Activated CD8-positive, alpha-beta T cell treated with anti-CD3 and anti-CD28 coated beads for 36 hours (primary cell): ENCODE measurements at regions not wholly inside any gene's neighbourhood (a gene's known extent, or its start where the extent isn't known, plus 50 kb on each side); places are given as distances from the start of the nearest gene placed in this dataset.

Experiments
- ATAC-seq: fragments of 200-7000 bp; cut with Tn5 transposase; one replicate; pipeline ENCODE4 v1.10.0; 2021; ENCODE audit warnings: mild to moderate bottlenecking, moderate library complexity
- CTCF ChIA-PET: fragments of 350-600 bp; sonication (Branson Sonifier 250); formaldehyde crosslinking; loops from one replicate; lab custom pipeline; 2021; ENCODE audit warnings: antibody characterized with exemption; lab: Charles Lee
- POLR2A ChIA-PET: fragments of 350-600 bp; sonication (Branson Sonifier 250); formaldehyde crosslinking; loops from one replicate; lab custom pipeline; 2021; ENCODE audit warnings: antibody characterized with exemption; lab: Charles Lee
- DNase-seq: peaks from one replicate; pipeline ENCODE4 v3.0.0-alpha.2; 2020
- H3K27ac Mint-ChIP-seq: one replicate; pipeline ENCODE4 v1.8.0; 2021; ENCODE audit warnings: mild to moderate bottlenecking, mixed read lengths
- H3K27me3 Mint-ChIP-seq: one replicate; pipeline ENCODE4 v1.8.0; 2021; ENCODE audit warnings: mixed read lengths
- H3K36me3 Mint-ChIP-seq: one replicate; pipeline ENCODE4 v1.8.0; 2021; ENCODE audit warnings: low read depth, mixed read lengths
- H3K4me1 Mint-ChIP-seq: one replicate; pipeline ENCODE4 v1.8.0; 2021; ENCODE audit warnings: low read depth, mixed read lengths
- H3K4me3 Mint-ChIP-seq: one replicate; pipeline ENCODE4 v1.8.0; 2021; ENCODE audit warnings: mild to moderate bottlenecking, moderate library complexity, mixed read lengths
- H3K9me3 Mint-ChIP-seq: one replicate; pipeline ENCODE4 v1.8.0; 2021; ENCODE audit warnings: mixed read lengths
- intact Hi-C: fragments of 100-400 bp; cut with micrococcal nuclease; formaldehyde crosslinking; loops from one replicate; pipeline ENCODE4 v1.10.0; 2022
- TF ChIP-seq, protein P1 (sequence below): fragments of 200-600 bp; IDR thresholded peaks from one replicate; pipeline ENCODE4 v1.8.0; 2022; ENCODE audit warnings: antibody characterized with exemption, mild to moderate bottlenecking

DNA sequence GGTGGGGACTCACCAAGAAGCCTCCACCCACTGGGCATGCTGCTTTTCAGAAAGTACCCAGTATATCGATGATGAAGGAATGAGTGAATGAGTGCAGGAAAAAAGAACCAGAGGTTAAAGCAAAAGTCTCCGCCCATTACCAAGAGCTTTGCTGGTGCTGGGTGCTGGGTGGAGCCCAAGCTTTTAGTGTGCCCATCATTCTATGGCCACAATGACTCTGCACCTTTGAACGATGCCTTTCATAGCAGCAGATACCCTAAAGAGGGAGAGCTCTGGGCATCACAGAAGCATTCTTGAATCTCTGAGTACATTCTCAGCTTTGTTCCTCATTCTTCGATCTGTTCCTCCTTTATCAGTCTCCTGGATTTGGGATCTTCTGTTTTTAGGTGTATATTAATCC, 450.7 kb upstream of the CCL2 start:
- no peak for ATAC-seq
- H3K4me3 Mint-ChIP-seq: no peak overlapping the region
- no peaks in the 10 kb centered on the region for H3K36me3 Mint-ChIP-seq
- intact Hi-C loops: no loop called here
- peaks cover 13% of the 10 kb centered on the region for H3K27me3 Mint-ChIP-seq
- CTCF ChIA-PET: interaction anchor here (1.5 kb wide), 1 partner anchor 53 kb away, joined by 4 read pairs; no protein-coding TSS in a partner anchor
- H3K27ac Mint-ChIP-seq: no peak overlapping the region
- no peaks in the 10 kb centered on the region for H3K9me3 Mint-ChIP-seq
- DNase-seq: no peak
- POLR2A ChIA-PET: no interaction called here
- TF ChIP-seq, protein P1, sequence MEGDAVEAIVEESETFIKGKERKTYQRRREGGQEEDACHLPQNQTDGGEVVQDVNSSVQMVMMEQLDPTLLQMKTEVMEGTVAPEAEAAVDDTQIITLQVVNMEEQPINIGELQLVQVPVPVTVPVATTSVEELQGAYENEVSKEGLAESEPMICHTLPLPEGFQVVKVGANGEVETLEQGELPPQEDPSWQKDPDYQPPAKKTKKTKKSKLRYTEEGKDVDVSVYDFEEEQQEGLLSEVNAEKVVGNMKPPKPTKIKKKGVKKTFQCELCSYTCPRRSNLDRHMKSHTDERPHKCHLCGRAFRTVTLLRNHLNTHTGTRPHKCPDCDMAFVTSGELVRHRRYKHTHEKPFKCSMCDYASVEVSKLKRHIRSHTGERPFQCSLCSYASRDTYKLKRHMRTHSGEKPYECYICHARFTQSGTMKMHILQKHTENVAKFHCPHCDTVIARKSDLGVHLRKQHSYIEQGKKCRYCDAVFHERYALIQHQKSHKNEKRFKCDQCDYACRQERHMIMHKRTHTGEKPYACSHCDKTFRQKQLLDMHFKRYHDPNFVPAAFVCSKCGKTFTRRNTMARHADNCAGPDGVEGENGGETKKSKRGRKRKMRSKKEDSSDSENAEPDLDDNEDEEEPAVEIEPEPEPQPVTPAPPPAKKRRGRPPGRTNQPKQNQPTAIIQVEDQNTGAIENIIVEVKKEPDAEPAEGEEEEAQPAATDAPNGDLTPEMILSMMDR: no peak
- no peaks in the 10 kb centered on the region for H3K4me1 Mint-ChIP-seq

DNA sequence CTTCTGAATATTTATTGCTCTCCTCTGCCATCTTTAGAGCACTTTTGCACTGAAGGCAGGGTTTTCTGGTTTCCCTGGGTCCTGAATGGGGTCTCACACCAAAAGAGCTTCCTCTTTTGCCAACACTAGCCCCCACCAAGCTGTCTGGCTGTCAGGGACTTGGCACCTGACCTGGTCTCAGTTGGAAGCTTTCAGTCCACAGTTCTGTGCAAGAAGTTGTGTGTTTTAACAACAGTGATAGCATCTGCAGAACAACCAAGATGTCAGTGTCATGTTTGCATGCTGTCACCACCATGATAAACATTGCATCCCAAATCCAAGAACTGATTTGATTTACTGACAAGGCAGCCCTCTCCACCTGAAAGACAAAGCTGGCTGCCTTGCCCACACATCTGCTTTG, 448.5 kb upstream of the CCL2 start:
- Mint-ChIP-seq H3K27ac (no peak overlapping the region), H3K4me1 (no peaks in the 10 kb centered on the region), H3K27me3 (peaks cover 5% of the 10 kb centered on the region), H3K36me3 (no peaks in the 10 kb centered on the region), H3K4me3 (no peak overlapping the region), H3K9me3 (no peaks in the 10 kb centered on the region)
- intact Hi-C loops: no loop called here
- ATAC-seq (no peak), DNase-seq (no peak)
- TF ChIP-seq, protein P1: no peak
- CTCF ChIA-PET: no interaction called here
- POLR2A ChIA-PET: no interaction called here

DNA sequence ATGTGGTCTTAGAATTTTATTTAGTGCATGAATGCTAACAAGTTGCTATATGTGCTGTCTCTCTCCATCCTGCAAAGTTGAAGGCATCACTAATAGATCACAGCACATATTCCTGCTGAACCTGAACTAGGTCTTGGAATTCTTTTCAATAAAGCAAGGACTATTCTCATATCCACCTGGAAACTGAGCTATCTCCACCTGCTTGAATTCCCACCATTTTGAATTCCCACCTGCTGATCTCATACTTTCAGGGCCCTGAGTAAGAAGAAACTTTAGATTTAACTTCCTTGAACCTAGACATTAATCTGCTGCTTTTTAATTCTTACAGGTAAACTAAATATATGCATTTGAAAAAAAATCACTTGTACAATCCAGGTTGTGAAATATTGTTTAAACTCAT, 445.3 kb upstream of the CCL2 start:
- H3K4me3 Mint-ChIP-seq: no peak overlapping the region
- H3K36me3 Mint-ChIP-seq: no peaks in the 10 kb centered on the region
- H3K27ac Mint-ChIP-seq: no peak overlapping the region
- no peak for DNase-seq
- no peak for ATAC-seq
- intact Hi-C loops: no loop called here
- POLR2A ChIA-PET: no interaction called here
- H3K4me1 Mint-ChIP-seq: no peaks in the 10 kb centered on the region
- H3K9me3 Mint-ChIP-seq: no peaks in the 10 kb centered on the region
- H3K27me3 Mint-ChIP-seq: no peaks in the 10 kb centered on the region
- TF ChIP-seq, protein P1: no peak
- CTCF ChIA-PET: no interaction called here

DNA sequence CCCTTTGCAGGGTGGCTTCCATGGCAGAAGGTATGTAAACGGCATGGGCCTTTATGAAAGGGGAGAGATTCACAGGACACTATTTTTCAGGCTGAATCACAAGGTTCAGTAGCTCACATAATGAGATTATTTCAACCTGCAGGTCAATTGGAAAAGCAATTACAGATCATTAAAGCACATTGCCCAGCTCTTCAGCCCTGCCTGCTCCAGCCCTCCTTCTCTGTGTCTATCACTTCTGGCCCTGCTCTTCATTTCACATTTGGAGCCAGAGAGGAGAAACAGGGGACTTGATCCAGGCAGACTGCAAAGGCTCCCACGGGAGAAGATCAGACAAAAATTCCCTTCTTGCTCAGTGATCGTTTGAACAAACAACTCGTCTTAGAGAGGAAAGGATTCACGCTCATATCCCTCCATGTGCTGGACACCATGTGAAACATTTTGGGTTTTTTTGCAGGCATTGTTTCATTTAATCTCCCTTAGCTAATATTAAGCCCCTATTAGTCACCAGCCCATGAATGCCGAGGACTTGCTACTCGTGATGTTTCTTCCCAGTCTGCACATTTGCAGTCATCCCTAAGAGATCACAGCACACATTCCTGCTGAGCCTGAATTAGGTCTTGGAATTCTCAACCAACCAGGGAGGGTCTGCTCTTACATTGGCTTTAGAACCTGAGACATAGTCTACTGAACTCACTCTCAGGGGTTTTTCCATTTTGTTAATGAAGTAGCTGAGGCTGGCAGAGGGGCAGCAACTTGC, 443.9 kb upstream of the CCL2 start:
- intact Hi-C loops: no loop called here
- Mint-ChIP-seq H3K36me3 (no peaks in the 10 kb centered on the region), H3K27ac (no peak overlapping the region), H3K4me1 (no peaks in the 10 kb centered on the region), H3K9me3 (no peaks in the 10 kb centered on the region), H3K4me3 (no peak overlapping the region), H3K27me3 (peaks cover 1% of the 10 kb centered on the region)
- TF ChIP-seq, protein P1: no peak
- POLR2A ChIA-PET: no interaction called here
- DNase-seq (no peak), ATAC-seq (no peak)
- CTCF ChIA-PET: no interaction called here

DNA sequence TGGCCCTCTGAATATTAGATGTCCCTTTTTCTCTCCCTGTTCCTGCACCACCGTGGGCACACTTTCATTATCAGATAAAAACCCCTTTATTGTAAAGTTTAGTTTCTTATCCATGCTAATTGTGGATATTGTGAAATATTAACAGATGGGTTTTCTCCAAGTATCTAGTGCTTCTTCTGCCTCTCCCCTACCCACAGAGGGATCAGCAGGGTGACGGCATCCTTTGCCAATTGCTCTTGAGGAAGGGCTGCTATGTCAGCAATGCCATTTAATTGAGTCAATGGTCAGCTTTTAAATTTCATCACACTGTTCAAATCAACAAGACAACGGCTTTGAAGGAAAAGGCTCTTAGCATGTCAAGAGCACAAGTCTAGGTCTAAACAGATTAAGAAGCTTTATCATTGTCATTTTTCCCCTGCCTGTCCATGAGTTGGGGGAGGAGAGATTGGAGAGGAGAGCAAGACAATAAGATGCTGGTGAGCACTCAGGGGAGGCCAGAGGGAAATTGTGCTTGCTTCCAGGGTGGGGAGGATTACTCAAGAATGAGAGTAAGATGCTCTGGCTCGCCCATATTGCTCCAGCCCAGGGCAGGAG, 443.0 kb upstream of the CCL2 start:
- TF ChIP-seq, protein P1: no peak
- Mint-ChIP-seq H3K36me3 (no peaks in the 10 kb centered on the region), H3K4me1 (no peaks in the 10 kb centered on the region), H3K9me3 (no peaks in the 10 kb centered on the region), H3K4me3 (no peak overlapping the region), H3K27ac (no peak overlapping the region), H3K27me3 (peaks cover 1% of the 10 kb centered on the region)
- ATAC-seq: no peak
- no peak for DNase-seq
- intact Hi-C loops: no loop called here
- ChIA-PET POLR2A (no interaction called here), CTCF (no interaction called here)
